GM23338 (cell line): ENCODE measurements at regions not wholly inside any gene's neighbourhood (a gene's known extent, or its start where the extent isn't known, plus 50 kb on each side); places are given as distances from the start of the nearest gene placed in this dataset.

Source experiments
- ATAC-seq: fragments of 200-7000 bp; cut with Tn5 transposase; 3 replicates; pipeline ENCODE4 v1.9.1; 2020
- DNase-seq: peaks from one replicate; pipeline ENCODE4 v3.0.0-alpha.2; 2015; ENCODE audit warnings: low spot score
- H2AFZ ChIP-seq: fragments of 200-600 bp; sonication (generic); 2 replicates; pipeline ENCODE4 v1.8.0; 2016; ENCODE audit warnings: antibody characterized with exemption, mild to moderate bottlenecking, moderate library complexity
- H3F3A ChIP-seq: fragments of 200-600 bp; sonication (generic); replicated peaks from 2 replicates; pipeline ENCODE4 v1.8.0; 2017; ENCODE audit warnings: antibody characterized with exemption, mixed run types, low read depth
- H3K27ac ChIP-seq: fragments of 200-600 bp; sonication (generic); 2 replicates; pipeline ENCODE4 v1.6.1; 2016; ENCODE audit warnings: low read depth
- H3K27me3 ChIP-seq: fragments of 200-600 bp; sonication (generic); 2 replicates; pipeline ENCODE4 v1.8.0; 2016; ENCODE audit warnings: mild to moderate bottlenecking, mixed run types, moderate library complexity; ENCODE audit not compliant: insufficient read depth
- H3K36me3 ChIP-seq: fragments of 200-600 bp; sonication (generic); 2 replicates; pipeline ENCODE4 v1.8.0; 2016; ENCODE audit warnings: mild to moderate bottlenecking; ENCODE audit not compliant: insufficient read depth
- H3K4me1 ChIP-seq: fragments of 200-600 bp; sonication (generic); 2 replicates; pipeline ENCODE4 v1.8.0; 2016; ENCODE audit warnings: mild to moderate bottlenecking, moderate library complexity; ENCODE audit not compliant: insufficient read depth
- H3K4me2 ChIP-seq: fragments of 200-600 bp; sonication (generic); 2 replicates; pipeline ENCODE4 v1.7.1; 2017; ENCODE audit warnings: mixed run types
- H3K4me3 ChIP-seq: fragments of 200-600 bp; sonication (generic); 2 replicates; pipeline ENCODE4 v1.6.1; 2016; ENCODE audit warnings: mixed run types
- H3K79me2 ChIP-seq: fragments of 200-600 bp; sonication (generic); replicated peaks from 2 replicates; pipeline ENCODE4 v1.8.0; 2017; ENCODE audit warnings: mild to moderate bottlenecking; ENCODE audit not compliant: insufficient read depth
- H3K9me2 ChIP-seq: fragments of 200-600 bp; sonication (generic); 2 replicates; pipeline ENCODE4 v1.8.0; 2017; ENCODE audit not compliant: insufficient read depth
- H4K20me1 ChIP-seq: fragments of 200-600 bp; sonication (generic); replicated peaks from 2 replicates; pipeline ENCODE4 v1.8.0; 2017; ENCODE audit warnings: mild to moderate bottlenecking; ENCODE audit not compliant: insufficient read depth
- H3K27ac Mint-ChIP-seq: 2 replicates; pipeline ENCODE4 v1.8.0; 2020; ENCODE audit warnings: inconsistent platforms, mild to moderate bottlenecking, moderate library complexity, mixed read lengths
- H3K27me3 Mint-ChIP-seq: 3 replicates; pipeline ENCODE4 v1.8.0; 2022; ENCODE audit warnings: low read depth, mild to moderate bottlenecking, moderate library complexity, mixed read lengths, inconsistent platforms; ENCODE audit not compliant: insufficient read depth, poor library complexity
- H3K36me3 Mint-ChIP-seq: 3 replicates; pipeline ENCODE4 v1.8.0; 2021; ENCODE audit warnings: low read depth, mild to moderate bottlenecking, inconsistent platforms, moderate library complexity, mixed read lengths
- H3K4me1 Mint-ChIP-seq: 3 replicates; pipeline ENCODE4 v1.8.0; 2020; ENCODE audit warnings: mild to moderate bottlenecking, inconsistent platforms, mixed read lengths
- H3K4me3 Mint-ChIP-seq: 3 replicates; pipeline ENCODE4 v1.8.0; 2021; ENCODE audit warnings: moderate library complexity, mild to moderate bottlenecking, inconsistent platforms, mixed read lengths
- H3K9me3 Mint-ChIP-seq: 3 replicates; pipeline ENCODE4 v1.8.0; 2020; ENCODE audit warnings: moderate library complexity, mild to moderate bottlenecking, inconsistent platforms, mixed read lengths
- CREB1 ChIP-seq: fragments of 250-450 bp; sonication (Bioruptor Pico); IDR thresholded peaks from 2 replicates; pipeline ENCODE4 v1.5.0; 2020; ENCODE audit warnings: low read depth, mild to moderate bottlenecking, moderate library complexity
- EZH2 ChIP-seq: fragments of 200-600 bp; sonication (generic); IDR thresholded peaks from one replicate; pipeline ENCODE4 v1.8.0; 2017; ENCODE audit warnings: antibody characterized with exemption, mild to moderate bottlenecking, low read depth; ENCODE audit not compliant: unreplicated experiment
- EZH2phosphoT487 ChIP-seq: fragments of 200-600 bp; sonication (generic); IDR thresholded peaks from one replicate; pipeline ENCODE4 v1.8.1; 2018; ENCODE audit warnings: antibody characterized with exemption; ENCODE audit not compliant: unreplicated experiment
- ZNF331 ChIP-seq: fragments of 250-450 bp; sonication (Bioruptor Pico); IDR thresholded peaks from 2 replicates; pipeline ENCODE4 v1.5.0; 2020; ENCODE audit warnings: low read depth, mild to moderate bottlenecking, moderate library complexity
- TF ChIP-seq, protein P1 (sequence below): IDR thresholded peaks from one replicate; pipeline ENCODE4 v1.6.1; 2018; ENCODE audit warnings: antibody characterized with exemption; ENCODE audit not compliant: unreplicated experiment
- TF ChIP-seq, protein P2 (sequence below), 2 experiments: fragments of 200-600 bp in 1 of 2; sonication (generic) in 1 of 2; conservative IDR thresholded peaks; 2 replicates each; pipeline versions ENCODE4 v1.5.1 to v1.6.1; 2016 to 2017; ENCODE audit warnings: antibody characterized with exemption in 2 of 2, low read depth in 2 of 2, mild to moderate bottlenecking in 2 of 2, moderate library complexity in 1 of 2

DNA sequence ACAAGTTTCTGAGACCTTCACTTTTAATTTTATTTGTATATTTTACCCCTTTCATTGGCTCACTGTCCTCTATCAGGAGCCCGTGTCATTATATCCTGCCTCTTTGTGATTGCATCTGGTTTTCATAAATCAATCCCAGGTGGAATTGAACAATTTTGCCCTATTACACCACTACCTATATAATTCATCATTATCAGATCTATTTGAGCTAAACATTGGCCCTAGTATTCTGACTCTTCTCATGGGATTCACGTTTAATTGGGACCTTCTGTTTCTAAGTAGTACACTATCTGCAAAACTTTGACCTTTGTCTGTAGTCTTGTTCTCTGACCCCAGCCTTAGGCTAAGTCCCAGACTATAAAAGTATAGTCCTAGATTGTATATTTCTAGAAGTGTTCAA, 114.1 kb downstream of the FAT4 start (continued):
- TF ChIP-seq, protein P1, sequence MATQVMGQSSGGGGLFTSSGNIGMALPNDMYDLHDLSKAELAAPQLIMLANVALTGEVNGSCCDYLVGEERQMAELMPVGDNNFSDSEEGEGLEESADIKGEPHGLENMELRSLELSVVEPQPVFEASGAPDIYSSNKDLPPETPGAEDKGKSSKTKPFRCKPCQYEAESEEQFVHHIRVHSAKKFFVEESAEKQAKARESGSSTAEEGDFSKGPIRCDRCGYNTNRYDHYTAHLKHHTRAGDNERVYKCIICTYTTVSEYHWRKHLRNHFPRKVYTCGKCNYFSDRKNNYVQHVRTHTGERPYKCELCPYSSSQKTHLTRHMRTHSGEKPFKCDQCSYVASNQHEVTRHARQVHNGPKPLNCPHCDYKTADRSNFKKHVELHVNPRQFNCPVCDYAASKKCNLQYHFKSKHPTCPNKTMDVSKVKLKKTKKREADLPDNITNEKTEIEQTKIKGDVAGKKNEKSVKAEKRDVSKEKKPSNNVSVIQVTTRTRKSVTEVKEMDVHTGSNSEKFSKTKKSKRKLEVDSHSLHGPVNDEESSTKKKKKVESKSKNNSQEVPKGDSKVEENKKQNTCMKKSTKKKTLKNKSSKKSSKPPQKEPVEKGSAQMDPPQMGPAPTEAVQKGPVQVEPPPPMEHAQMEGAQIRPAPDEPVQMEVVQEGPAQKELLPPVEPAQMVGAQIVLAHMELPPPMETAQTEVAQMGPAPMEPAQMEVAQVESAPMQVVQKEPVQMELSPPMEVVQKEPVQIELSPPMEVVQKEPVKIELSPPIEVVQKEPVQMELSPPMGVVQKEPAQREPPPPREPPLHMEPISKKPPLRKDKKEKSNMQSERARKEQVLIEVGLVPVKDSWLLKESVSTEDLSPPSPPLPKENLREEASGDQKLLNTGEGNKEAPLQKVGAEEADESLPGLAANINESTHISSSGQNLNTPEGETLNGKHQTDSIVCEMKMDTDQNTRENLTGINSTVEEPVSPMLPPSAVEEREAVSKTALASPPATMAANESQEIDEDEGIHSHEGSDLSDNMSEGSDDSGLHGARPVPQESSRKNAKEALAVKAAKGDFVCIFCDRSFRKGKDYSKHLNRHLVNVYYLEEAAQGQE: no peak
- no peak for TF ChIP-seq CREB1 (CRISPR knock-in tag)

DNA sequence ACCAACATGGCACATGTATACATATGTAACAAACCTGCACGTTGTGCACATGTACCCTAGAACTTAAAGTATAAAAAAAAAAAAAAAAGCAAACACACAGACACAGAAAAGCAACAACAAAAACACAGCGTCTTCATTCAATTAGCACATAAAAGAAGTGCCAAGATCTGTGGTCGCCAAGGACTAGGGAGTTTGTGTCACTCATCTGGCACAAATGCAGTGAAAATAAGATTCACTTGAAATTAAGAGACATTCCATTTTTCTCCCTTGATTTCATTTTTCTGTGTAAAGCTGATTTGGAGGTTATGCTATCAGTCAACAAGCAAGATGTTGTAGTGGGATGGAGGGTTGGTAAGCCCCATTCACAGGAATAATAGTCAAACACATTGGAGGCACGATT, 115.3 kb downstream of the FAT4 start:
- Histone ChIP-seq H3K4me2 (no peak overlapping the region), H3K79me2 (no peaks in the 10 kb centered on the region), H3K4me3 (no peak overlapping the region), H3K27ac (no peak overlapping the region), H3F3A (no peaks in the 10 kb centered on the region), H2AFZ (no peak overlapping the region), H3K9me2 (peaks cover 5% of the 10 kb centered on the region; the same call in 1 of the 2 replicates), H3K4me1 (peaks cover 11% of the 10 kb centered on the region), H4K20me1 (no peaks in the 10 kb centered on the region), H3K27me3 (no peaks in the 10 kb centered on the region), H3K36me3 (no peaks in the 10 kb centered on the region)
- no peaks in the 10 kb centered on the region for H3K9me3 Mint-ChIP-seq
- peaks cover 18% of the 10 kb centered on the region for H3K4me1 Mint-ChIP-seq
- no peak overlapping the region for H3K4me3 Mint-ChIP-seq
- no peak for ATAC-seq
- no peaks in the 10 kb centered on the region for H3K36me3 Mint-ChIP-seq
- H3K27ac Mint-ChIP-seq: no peak overlapping the region; the same call in 1 of the 2 replicates
- TF ChIP-seq ZNF331 (CRISPR knock-in tag): no peak
- DNase-seq: no peak
- no peaks in the 10 kb centered on the region for H3K27me3 Mint-ChIP-seq

DNA sequence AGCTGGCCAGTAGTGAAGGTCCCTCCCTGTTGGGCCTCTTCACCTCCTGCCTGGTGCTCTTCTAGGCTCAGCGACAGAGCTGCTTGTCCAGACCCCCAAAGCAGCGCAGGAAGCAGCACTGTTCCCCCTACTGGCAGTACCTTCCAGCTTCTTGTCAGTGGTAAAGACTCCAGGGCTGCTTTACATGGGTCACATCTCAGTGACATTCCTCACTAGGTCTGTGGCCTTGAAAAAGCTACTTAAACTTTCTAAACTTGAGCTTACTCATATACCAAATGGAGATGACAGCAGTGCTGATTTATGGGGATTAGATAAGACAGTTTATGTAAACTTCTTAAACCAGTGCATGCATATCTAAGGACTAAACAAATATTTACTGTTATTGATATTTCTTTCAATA, 117.3 kb downstream of the FAT4 start:
- TF ChIP-seq EZH2phosphoT487 (no peak), EZH2 (no peak)
- TF ChIP-seq, protein P2, sequence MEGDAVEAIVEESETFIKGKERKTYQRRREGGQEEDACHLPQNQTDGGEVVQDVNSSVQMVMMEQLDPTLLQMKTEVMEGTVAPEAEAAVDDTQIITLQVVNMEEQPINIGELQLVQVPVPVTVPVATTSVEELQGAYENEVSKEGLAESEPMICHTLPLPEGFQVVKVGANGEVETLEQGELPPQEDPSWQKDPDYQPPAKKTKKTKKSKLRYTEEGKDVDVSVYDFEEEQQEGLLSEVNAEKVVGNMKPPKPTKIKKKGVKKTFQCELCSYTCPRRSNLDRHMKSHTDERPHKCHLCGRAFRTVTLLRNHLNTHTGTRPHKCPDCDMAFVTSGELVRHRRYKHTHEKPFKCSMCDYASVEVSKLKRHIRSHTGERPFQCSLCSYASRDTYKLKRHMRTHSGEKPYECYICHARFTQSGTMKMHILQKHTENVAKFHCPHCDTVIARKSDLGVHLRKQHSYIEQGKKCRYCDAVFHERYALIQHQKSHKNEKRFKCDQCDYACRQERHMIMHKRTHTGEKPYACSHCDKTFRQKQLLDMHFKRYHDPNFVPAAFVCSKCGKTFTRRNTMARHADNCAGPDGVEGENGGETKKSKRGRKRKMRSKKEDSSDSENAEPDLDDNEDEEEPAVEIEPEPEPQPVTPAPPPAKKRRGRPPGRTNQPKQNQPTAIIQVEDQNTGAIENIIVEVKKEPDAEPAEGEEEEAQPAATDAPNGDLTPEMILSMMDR (conservative IDR thresholded peaks at IDR 0.05; ENCODE audit: low read depth in 2 of 2): peak; percentile 49 to 74
- Histone ChIP-seq H3K4me3 (no peak overlapping the region), H3K27ac (no peak overlapping the region), H3F3A (no peaks in the 10 kb centered on the region), H4K20me1 (no peaks in the 10 kb centered on the region), H3K4me2 (no peak overlapping the region), H3K79me2 (no peaks in the 10 kb centered on the region), H3K36me3 (no peaks in the 10 kb centered on the region), H2AFZ (no peak overlapping the region), H3K9me2 (peaks cover 7% of the 10 kb centered on the region), H3K27me3 (no peaks in the 10 kb centered on the region), H3K4me1 (peaks cover 7% of the 10 kb centered on the region; the same call in 1 of the 2 replicates)
- H3K36me3 Mint-ChIP-seq: no peaks in the 10 kb centered on the region
- no peak overlapping the region for H3K4me3 Mint-ChIP-seq
- no peaks in the 10 kb centered on the region for H3K27me3 Mint-ChIP-seq
- H3K4me1 Mint-ChIP-seq: peaks cover 9% of the 10 kb centered on the region; the same call in 2 of the 3 replicates
- H3K27ac Mint-ChIP-seq: no peak overlapping the region
- peak; percentile 99 for ATAC-seq
- DNase-seq: peak; percentile 74
- H3K9me3 Mint-ChIP-seq: no peaks in the 10 kb centered on the region; the same call in 2 of the 3 replicates
